ENCODE measurements at regions not wholly inside any gene's neighbourhood (a gene's known extent, or its start where the extent isn't known, plus 50 kb on each side); places are given as distances from the start of the nearest gene placed in this dataset.

DNA sequence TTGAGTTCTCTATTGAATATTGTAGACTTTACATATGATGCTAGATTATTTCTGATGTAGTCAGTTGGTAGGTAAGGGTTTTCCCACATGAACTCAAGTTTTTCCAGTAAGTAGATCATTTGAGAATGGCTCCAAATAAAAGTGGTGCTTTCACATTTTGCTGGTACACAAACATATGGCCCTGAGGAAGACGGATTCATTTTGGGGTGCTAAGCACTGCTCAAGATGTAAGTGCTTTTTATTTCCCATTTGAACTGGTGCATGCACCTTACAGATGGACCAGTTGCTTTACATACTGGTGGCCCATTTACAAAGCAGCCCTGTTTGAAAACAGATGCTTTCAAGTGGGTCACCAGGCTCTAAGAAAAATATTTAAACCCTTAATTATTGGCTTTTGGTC lies 266.7 kb downstream of the MEIS1 start:
- TF ChIP-seq CTCF (IDR thresholded peaks at IDR 0.05; ENCODE audit: low read length) (no peak), EZH2phosphoT487 (IDR thresholded peaks at IDR 0.05; ENCODE audit: low read length) (no peak)

Measured in MM.1S (cell line).